Adipocyte (in vitro differentiated cells): ENCODE measurements at regions not wholly inside any gene's neighbourhood (a gene's known extent, or its start where the extent isn't known, plus 50 kb on each side); places are given as distances from the start of the nearest gene placed in this dataset.

ENCODE experiments used
- DNase-seq: peaks from one replicate; pipeline ENCODE4 v3.0.0-alpha.2; 2015; ENCODE audit warnings: low read depth
- H3K27me3 ChIP-seq: replicated peaks from 2 replicates; pipeline ENCODE4 v1.7.0; 2013; ENCODE audit warnings: mild to moderate bottlenecking, low read length, moderate library complexity; ENCODE audit not compliant: control insufficient read depth, insufficient read depth
- H3K36me3 ChIP-seq: 2 replicates; pipeline ENCODE4 v1.7.0; 2013; ENCODE audit warnings: low read length, mild to moderate bottlenecking, moderate library complexity; ENCODE audit not compliant: control insufficient read depth, insufficient read depth, severe bottlenecking
- H3K4me1 ChIP-seq: 2 replicates; pipeline ENCODE4 v1.7.0; 2013; ENCODE audit warnings: mild to moderate bottlenecking, low read length, moderate library complexity; ENCODE audit not compliant: control insufficient read depth, insufficient read depth
- H3K4me3 ChIP-seq: 2 replicates; pipeline ENCODE4 v1.7.0; 2013; ENCODE audit warnings: mild to moderate bottlenecking, low read length, moderate library complexity
- H3K9ac ChIP-seq: 2 replicates; pipeline ENCODE4 v1.7.0; 2013; ENCODE audit warnings: mild to moderate bottlenecking, low read length, moderate library complexity
- H3K9me3 ChIP-seq: 2 replicates; pipeline ENCODE4 v1.7.0; 2013; ENCODE audit warnings: mild to moderate bottlenecking, low read length, moderate library complexity; ENCODE audit not compliant: control insufficient read depth

DNA sequence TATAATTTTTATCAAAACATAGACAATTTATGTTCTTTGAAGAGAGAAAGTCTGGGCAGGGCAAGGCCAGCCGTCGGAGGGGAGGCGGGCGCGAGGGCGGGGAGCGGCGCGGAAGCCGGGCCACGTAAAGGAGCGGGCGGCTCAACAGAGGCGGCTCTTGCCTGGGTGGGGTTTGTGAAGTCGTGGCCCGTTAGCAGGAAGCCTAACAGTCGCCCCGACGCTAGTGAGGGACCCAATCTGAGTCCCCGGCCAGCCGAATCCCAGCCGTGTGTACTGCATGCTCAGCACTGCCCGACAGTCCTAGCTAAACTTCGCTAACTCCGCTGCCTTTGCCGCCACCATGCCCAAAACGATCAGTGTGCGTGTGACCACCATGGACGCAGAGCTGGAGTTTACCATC, 1129.2 kb downstream of the CDH9 start:
- DNase-seq: no peak

GRCh38 chr5:25905646-25906045, 1132.7 kb downstream of the CDH9 start:
- Histone ChIP-seq H3K9ac (no peak overlapping the region), H3K4me1 (no peaks in the 10 kb centered on the region), H3K27me3 (no peaks in the 10 kb centered on the region), H3K4me3 (no peak overlapping the region), H3K9me3 (no peaks in the 10 kb centered on the region), H3K36me3 (no peaks in the 10 kb centered on the region)
- DNase-seq: no peak

More for the DNA sequence above, 1129.2 kb downstream of the CDH9 start:
- Histone ChIP-seq H3K9ac (no peak overlapping the region), H3K9me3 (no peaks in the 10 kb centered on the region), H3K27me3 (no peaks in the 10 kb centered on the region), H3K4me3 (no peak overlapping the region), H3K4me1 (no peaks in the 10 kb centered on the region), H3K36me3 (no peaks in the 10 kb centered on the region)

DNA sequence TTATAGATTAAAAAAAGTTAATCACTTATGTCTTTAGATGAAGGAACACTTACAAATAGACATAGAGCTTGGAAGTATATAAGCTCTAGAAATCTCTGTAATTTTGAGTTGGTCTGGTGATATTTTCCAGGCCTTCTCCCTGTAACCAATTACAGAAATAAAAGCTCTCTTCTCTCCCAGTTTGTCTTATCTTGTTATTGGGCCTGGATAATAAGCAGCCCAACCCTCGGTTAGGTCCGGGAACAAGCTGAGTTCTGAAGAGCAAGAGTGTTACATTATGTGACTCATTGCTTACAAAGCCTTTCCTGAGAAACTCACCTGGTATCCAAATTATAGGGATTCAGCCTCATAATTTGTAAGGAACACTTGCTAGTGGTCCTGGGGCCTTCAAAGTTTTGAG, 1146.2 kb downstream of the CDH9 start:
- Histone ChIP-seq H3K27me3 (no peaks in the 10 kb centered on the region), H3K9ac (no peak overlapping the region), H3K4me1 (no peaks in the 10 kb centered on the region), H3K36me3 (no peaks in the 10 kb centered on the region), H3K9me3 (no peaks in the 10 kb centered on the region), H3K4me3 (no peak overlapping the region)
- DNase-seq: no peak

GRCh38 chr5:25891691-25892090, 1146.7 kb downstream of the CDH9 start:
- Histone ChIP-seq H3K36me3 (no peaks in the 10 kb centered on the region), H3K9ac (no peak overlapping the region), H3K4me1 (no peaks in the 10 kb centered on the region), H3K9me3 (no peaks in the 10 kb centered on the region), H3K4me3 (no peak overlapping the region), H3K27me3 (no peaks in the 10 kb centered on the region)
- DNase-seq: no peak

- Histone ChIP-seq H3K27me3 (no peaks in the 10 kb centered on the region), H3K4me1 (no peaks in the 10 kb centered on the region)
These were observed 1156.9 kb downstream of the CDH9 start for GRCh38 chr5:25881318-25882036.

DNA sequence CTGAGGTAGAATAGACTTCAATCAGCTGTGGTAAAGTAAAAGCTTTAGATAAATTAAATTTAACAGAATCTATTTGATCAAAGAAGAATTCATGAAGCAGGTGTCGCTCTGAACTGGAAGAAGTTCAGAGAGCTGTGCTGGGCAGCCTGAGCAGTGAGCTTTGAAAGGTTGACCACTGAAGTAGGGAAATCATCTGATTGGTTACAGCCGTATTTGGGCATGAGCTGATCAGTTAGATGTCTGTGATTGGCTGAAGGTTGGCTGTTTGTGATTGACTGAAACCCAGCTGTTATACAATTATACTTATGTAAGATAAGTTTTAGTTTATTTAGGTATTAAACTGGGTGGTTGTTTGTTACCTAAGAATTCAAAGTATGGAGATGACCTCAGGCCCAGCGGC, 1174.6 kb downstream of the CDH9 start:
- no peak overlapping the region for H3K4me3 ChIP-seq
- H3K27me3 ChIP-seq: no peaks in the 10 kb centered on the region
- no peak for DNase-seq
- no peaks in the 10 kb centered on the region for H3K9me3 ChIP-seq
- H3K4me1 ChIP-seq: no peaks in the 10 kb centered on the region
- no peak overlapping the region for H3K9ac ChIP-seq
- H3K36me3 ChIP-seq: no peaks in the 10 kb centered on the region

More at GRCh38 chr5:25881318-25882036, 1156.9 kb downstream of the CDH9 start:
- H3K36me3 ChIP-seq: no peaks in the 10 kb centered on the region
- no peak overlapping the region for H3K9ac ChIP-seq
- no peak overlapping the region for H3K4me3 ChIP-seq
- no peaks in the 10 kb centered on the region for H3K9me3 ChIP-seq
- DNase-seq: no peak

DNA sequence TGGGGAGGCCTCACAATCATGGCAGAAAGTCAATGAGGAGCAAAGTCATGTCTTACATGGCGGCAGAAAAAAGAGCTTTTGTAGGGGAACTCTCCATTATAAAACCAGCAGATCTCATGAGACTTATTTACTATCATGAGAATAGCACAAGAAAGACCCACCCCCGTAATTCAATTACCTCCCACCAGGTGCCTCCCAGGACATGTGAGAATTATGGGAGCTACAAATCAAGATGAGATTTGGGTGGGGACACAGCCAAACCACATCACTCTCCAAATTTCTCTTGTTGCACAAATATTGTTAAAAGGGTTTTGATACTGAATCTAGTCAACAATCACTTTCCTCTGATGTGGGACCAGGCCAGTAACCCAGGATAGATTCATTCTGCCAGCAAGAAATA, 1176.1 kb downstream of the CDH9 start:
- Histone ChIP-seq H3K36me3 (no peaks in the 10 kb centered on the region), H3K4me1 (no peaks in the 10 kb centered on the region), H3K27me3 (no peaks in the 10 kb centered on the region), H3K9me3 (no peaks in the 10 kb centered on the region), H3K4me3 (no peak overlapping the region), H3K9ac (no peak overlapping the region)
- no peak for DNase-seq

- no peak overlapping the region for H3K4me3 ChIP-seq
- DNase-seq: no peak
These were observed 1180.4 kb downstream of the CDH9 start for GRCh38 chr5:25858019-25858418.

DNA sequence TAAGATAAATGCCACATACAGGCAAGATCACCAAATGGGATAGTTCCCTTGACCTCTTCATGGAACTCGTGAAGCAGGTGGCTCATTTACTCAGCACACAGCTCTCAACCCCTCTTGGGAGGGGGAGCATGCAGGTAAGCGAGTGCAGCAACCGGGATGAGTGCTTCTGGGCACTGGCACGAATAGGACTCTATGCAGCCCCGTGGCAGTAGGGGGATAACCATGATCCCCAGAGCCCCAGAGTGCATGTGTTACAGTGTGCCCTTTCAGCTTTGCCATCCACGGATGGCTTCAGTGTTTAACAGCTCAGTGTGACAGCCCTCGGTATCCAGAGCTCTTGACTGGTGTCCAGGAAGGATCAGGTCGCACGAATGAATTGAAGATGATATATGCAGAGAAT, 1187.1 kb downstream of the CDH9 start:
- no peaks in the 10 kb centered on the region for H3K9me3 ChIP-seq
- H3K4me1 ChIP-seq: no peaks in the 10 kb centered on the region
- no peaks in the 10 kb centered on the region for H3K36me3 ChIP-seq
- H3K9ac ChIP-seq: no peak overlapping the region
- H3K27me3 ChIP-seq: no peaks in the 10 kb centered on the region
- DNase-seq: no peak
- no peak overlapping the region for H3K4me3 ChIP-seq

More at GRCh38 chr5:25858019-25858418, 1180.4 kb downstream of the CDH9 start:
- H3K36me3 ChIP-seq: no peaks in the 10 kb centered on the region
- no peak overlapping the region for H3K9ac ChIP-seq
- H3K9me3 ChIP-seq: no peaks in the 10 kb centered on the region
- no peaks in the 10 kb centered on the region for H3K27me3 ChIP-seq
- H3K4me1 ChIP-seq: no peaks in the 10 kb centered on the region

GRCh38 chr5:25850581-25850980, 1187.8 kb downstream of the CDH9 start:
- no peak overlapping the region for H3K9ac ChIP-seq
- DNase-seq: no peak
- H3K4me3 ChIP-seq: no peak overlapping the region
- no peaks in the 10 kb centered on the region for H3K9me3 ChIP-seq
- H3K27me3 ChIP-seq: no peaks in the 10 kb centered on the region
- H3K36me3 ChIP-seq: no peaks in the 10 kb centered on the region
- H3K4me1 ChIP-seq: no peaks in the 10 kb centered on the region

DNA sequence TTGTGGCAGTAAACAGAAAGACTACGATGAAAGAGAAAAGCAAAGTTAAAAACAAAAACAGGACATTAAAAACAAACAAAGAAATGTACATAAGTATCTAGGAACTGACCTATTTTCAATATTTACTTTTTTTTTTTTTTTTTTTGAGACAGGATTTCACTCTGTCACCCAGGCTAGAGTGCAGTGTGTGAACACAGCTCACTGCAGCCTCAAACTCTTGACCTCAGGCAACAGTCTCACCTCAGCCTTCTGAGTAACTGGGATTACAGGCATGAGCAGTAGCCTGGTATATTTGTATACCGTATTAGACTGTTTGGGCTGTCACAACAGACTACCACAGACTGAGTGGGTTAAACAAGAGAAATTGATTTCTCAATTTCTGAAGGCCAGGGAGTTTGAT, 1189.1 kb downstream of the CDH9 start:
- no peaks in the 10 kb centered on the region for H3K36me3 ChIP-seq
- H3K9ac ChIP-seq: no peak overlapping the region
- H3K4me1 ChIP-seq: no peaks in the 10 kb centered on the region
- no peak overlapping the region for H3K4me3 ChIP-seq
- H3K27me3 ChIP-seq: no peaks in the 10 kb centered on the region
- DNase-seq: no peak
- H3K9me3 ChIP-seq: no peaks in the 10 kb centered on the region

DNA sequence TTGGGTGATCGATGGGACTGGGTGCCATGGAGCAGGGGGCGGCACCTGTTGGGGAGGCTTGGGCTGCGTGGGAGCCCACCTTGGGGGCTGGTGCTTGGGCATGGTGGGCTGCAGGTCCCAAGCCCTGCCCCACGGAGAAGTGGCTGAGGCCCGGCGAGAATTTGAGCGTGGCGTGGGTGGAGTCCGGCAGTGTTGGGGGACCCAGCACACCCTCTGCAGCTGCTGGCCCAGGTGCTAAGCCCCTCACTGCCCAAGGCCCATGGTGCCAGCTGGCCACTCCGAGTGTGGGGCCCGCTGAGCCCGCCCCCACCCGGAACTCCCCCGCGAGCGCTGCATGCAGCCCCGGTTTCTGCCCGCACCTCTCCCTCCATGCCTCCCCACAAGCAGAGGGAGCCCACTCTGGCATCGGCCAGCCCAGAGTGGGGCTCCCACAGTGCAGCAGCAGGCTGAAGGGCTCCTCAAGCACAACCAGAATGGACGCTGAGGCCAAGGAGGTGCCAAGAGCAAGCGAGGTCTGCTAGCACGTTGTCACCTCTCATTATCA, 1178.6 kb upstream of the CDH10 start:
- Histone ChIP-seq H3K27me3 (no peaks in the 10 kb centered on the region), H3K9ac (no peak overlapping the region), H3K4me1 (no peaks in the 10 kb centered on the region), H3K36me3 (no peaks in the 10 kb centered on the region), H3K9me3 (peaks cover 3% of the 10 kb centered on the region), H3K4me3 (no peak overlapping the region)
- DNase-seq: no peak
